ENCODE measurements at regions not wholly inside any gene's neighbourhood (a gene's known extent, or its start where the extent isn't known, plus 50 kb on each side); places are given as distances from the start of the nearest gene placed in this dataset.

- TF ChIP-seq EGR1 (IDR thresholded peaks at IDR 0.05) (no peak), ZBTB7A (IDR thresholded peaks at IDR 0.05; ENCODE audit: low read depth) (no peak), REST (IDR thresholded peaks at IDR 0.05; ENCODE audit: low read depth) (no peak), MAX (IDR thresholded peaks at IDR 0.05) (no peak), USF1 (IDR thresholded peaks at IDR 0.05) (no peak), EP300 (IDR thresholded peaks at IDR 0.05; ENCODE audit: borderline replicate concordance) (no peak), CREB1 (IDR thresholded peaks at IDR 0.05; ENCODE audit: low read depth) (no peak), TCF12 (IDR thresholded peaks at IDR 0.05; ENCODE audit: low read depth) (no peak), FOXM1 (IDR thresholded peaks at IDR 0.05; ENCODE audit: borderline replicate concordance, low read depth) (no peak), NFIC (IDR thresholded peaks at IDR 0.05) (no peak), TAF1 (IDR thresholded peaks at IDR 0.05; ENCODE audit: low read depth) (no peak), YY1 (IDR thresholded peaks at IDR 0.05; ENCODE audit: low read depth) (no peak), RAD21 (IDR thresholded peaks at IDR 0.05; ENCODE audit: low read depth) (peak; percentile 62), TEAD4 (IDR thresholded peaks at IDR 0.05) (no peak)
Measured at GRCh38 chr14:26730929-26731618, 133.2 kb upstream of the NOVA1 start.
